HK-2 (cell line): ENCODE measurements at regions not wholly inside any gene's neighbourhood (a gene's known extent, or its start where the extent isn't known, plus 50 kb on each side); places are given as distances from the start of the nearest gene placed in this dataset.

ENCODE experiments used
- DNase-seq: peaks from one replicate; pipeline ENCODE4 v3.0.0-alpha.2; 2018; ENCODE audit not compliant: unreplicated experiment

DNA sequence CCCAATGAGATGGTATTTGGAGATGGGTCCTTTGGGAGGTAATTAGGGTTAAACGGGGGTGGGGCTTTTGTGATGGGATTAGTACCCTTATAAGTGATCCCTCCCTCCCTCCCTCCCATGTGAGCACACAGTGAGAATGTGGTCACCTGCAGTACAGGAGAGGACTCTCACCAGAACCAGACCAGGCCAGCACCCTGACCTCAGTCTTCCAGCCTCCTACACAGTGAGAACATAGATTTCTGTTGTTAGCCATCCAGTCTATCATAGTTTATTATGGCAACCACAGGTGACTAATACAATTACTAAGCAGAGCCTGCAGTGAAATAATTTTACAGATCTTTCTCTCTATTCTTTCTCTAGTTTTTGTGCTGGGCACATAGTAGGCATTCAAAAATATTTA, 137.7 kb upstream of the PKDCC start:
- no peak for DNase-seq

DNA sequence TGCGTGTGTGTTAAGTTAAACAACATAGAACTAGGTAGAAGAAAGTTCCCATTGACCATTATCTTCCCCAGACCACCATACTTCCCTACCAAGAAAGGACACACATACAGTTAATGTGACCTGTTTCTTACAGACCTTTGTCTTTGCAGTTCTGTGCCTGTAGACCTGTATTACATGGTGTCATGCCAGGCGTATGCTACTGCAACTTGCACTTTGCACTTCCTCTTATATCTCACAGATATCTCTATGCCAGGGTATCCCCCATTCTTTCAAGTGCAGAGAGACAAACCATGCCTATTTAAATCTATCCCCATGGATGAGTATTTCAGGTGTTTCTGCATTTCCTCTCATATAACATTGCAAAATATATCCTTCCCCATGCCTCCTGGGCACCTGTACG, 136.8 kb upstream of the PKDCC start:
- no peak for DNase-seq

GRCh38 chr2:41912337-41912736, 135.5 kb upstream of the PKDCC start:
- no peak for DNase-seq

DNA sequence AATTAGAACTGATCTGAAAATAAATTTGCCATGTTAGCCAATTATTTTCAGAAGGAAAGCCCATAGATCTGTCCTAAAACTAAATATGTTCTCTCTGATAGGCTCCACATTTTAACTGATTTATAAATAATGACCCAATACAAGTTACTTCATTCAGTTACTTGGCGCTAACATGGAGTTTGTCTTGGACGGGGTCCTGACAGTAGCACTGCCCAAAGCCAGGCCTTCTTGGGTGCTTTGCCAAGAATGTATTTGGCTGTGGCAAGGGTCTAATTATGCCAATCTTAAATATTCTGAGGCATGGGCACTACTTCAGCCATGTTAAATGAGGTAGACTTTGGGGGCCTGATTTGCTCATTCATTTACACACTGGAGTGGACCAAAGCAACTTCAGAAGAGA, 135.0 kb upstream of the PKDCC start:
- DNase-seq, result no peak

DNA sequence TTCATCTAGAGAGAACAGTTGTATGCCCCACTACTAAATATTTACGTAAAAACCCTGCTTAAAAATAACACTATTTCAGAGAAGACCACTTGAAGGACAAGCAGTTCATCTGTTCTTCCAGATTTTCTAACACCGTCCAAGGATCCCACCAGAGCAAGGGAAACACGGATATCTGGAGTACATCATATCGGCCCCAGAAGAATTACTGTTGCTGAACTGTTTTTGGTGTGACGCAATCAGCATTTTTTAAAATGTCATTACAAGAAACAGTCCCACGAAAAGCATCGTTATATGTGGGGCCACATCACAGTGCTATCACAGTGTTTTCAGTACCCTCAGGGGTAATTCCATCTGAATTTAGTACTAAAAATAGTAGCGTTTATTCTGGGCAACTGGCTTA, 134.5 kb upstream of the PKDCC start:
- no peak for DNase-seq

DNA sequence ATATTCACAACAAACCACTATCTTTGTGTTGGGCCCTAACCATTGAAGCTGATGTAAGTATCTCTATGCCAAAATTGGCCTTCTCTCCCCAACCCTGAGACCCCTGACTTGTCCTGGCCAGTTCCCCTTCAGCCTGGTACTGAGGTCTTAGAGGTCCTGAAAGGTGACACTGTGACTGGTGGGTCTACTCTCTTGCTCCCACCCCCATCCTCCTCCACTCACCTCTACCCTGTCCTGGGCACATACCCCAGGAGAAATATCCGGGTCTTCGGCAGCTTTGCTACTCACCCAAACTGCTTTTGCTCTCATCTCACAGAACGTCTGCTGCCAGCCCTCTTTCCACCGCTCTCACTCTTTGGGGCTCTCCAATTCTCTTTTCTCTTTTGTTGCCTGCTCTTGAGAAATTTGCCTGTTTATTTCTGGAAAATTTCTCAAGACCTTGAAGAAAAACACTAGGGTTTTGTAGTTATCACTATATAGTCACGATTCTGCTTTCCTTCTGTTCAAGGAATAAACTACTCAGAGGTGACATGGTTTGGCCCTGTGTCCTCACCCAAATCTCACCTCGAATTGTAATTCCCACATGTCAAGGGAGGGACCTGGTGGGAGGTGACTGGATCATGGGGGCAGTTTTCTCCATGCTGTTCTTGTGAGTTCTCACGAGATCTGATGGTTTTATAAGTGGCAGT, 133.8 kb upstream of the PKDCC start:
- DNase-seq, result no peak

DNA sequence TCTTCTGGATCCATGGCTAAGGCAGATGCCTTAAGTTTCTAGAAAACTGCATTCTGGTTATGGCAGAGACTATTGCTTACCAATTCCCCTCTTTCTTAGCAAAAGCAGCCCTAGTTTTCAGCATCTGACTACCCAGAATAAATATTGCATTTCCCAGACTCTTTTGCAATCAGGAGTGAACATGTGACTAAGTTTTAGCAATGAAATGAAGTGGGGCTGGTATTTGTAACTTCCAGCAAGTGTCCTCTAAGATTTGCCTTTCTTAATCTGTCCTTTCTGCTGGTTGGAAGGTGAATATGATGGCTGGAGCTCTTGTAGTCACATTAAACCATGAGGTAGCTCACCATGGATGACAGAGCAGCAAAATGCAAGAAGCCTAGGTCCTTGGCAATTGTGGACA, 132.9 kb upstream of the PKDCC start:
- no peak for DNase-seq

GRCh38 chr2:41916177-41916576, 131.6 kb upstream of the PKDCC start:
- no peak for DNase-seq

DNA sequence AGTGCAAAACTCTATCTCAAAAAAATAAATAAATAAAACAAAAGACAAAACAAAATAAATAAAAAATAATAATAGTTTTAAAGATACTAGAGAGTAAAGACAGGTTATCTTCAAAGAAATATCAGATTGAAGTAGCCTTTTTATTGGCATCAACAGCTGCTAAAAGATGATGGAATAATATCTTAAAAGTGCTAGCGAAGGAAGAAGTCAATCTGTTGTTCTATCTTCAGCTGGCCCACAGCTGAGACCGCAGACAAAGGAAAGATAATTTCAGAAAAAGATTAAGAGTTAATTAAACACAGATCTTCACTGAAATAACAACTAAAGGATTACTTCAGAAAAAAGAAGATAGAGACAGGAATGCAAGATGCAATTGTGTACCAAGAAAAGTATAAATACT, 130.2 kb upstream of the PKDCC start:
- no peak for DNase-seq

DNA sequence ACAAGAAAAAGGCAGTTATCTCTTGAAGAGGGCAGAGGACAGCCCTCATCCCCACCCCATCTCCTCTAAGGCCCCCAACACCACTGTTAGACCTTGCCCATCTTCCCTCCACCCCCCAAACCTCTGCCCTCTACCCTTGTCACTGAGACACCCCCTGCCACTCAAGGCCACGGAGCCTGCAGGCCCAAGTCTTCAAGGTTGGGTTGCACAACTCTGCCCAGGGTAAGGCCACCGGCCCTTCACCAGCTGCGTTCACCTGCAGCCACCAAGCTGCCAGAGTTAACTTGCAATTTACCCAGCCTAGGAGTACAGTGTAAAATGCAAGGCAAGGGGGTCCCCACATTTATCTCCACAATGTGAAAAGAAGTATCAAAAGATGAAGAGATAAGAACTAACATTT, 128.7 kb upstream of the PKDCC start:
- no peak for DNase-seq

DNA sequence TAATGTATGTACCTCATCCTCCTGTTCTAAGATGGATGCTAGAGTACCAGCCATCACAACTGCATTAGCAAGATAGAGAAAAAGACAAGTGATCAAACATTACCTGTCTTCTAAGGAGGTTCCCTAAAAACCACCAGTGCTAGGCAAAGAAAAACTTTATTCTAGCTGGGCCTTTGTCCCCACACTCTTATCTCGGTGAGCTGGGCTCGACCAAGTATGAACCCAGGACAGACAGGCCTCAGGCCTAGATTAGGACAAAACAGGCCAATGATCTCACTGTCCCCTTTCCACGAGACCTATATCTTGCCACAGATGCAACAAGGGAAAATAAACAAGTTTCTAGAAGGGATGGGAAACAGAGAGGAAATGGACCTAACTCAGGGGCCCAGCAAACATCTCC, 127.6 kb upstream of the PKDCC start:
- DNase-seq, result no peak

GRCh38 chr2:41920812-41921211, 127.0 kb upstream of the PKDCC start:
- DNase-seq, result no peak

DNA sequence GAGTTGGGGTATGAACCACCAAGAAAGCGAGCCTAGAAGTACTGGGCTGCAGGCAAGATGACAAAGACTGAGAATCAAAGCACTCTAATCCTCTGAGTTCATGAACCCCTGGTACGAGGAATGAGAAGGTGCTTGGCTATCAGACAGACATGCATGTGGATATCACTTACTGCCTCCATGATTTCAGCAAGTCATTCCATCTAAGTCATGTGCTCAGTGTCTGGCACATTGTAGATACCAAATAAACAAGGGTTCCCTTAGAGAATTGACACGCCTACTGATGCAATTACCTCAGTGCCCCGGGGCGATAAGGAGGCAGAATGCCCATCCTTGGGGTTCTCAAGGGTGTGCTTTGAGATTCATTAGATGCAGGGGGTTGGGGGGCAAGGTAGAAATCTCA, 125.6 kb upstream of the PKDCC start:
- DNase-seq, result no peak

- no peak for DNase-seq
These were observed 124.5 kb upstream of the PKDCC start for GRCh38 chr2:41923156-41923786.

DNA sequence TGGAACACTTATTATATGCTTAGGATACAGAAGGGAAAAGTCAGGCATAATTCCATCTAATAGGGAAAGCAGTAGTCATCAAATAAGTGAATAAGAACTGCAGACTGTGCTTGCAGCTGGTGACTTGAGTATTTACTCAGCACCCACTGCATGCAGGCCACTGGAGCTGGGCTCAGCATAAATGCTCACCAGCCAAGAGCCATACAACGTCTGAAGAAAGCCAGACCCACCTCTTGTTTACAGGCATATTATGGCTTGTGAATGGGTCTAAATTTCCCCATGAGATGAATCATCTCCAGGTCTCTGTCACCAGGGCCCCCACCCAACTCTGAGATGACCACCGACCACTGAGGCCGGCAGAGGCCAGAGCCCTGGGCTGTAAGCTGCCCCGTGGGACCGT, 123.8 kb upstream of the PKDCC start:
- no peak for DNase-seq

GRCh38 chr2:41924709-41925408, 123.0 kb upstream of the PKDCC start:
- no peak for DNase-seq

DNA sequence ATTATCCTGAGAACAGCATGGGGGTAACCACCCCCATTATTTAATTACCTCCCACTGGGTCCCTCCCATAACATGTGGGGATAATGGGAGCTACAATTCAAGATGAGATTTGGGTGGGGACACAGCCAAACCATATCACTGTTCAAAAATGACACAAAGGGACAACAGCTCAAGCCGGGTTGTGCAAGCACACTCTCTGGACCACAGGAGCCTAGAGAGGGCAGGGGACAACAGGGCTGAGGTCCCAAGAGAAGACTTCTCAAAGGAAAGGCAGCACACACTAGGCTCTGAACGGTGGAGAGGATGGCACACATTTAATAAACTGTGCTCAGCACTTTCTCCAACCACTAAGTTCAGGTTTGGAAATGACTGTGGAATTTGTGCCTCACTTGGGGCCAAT, 122.1 kb upstream of the PKDCC start:
- DNase-seq, result no peak

DNA sequence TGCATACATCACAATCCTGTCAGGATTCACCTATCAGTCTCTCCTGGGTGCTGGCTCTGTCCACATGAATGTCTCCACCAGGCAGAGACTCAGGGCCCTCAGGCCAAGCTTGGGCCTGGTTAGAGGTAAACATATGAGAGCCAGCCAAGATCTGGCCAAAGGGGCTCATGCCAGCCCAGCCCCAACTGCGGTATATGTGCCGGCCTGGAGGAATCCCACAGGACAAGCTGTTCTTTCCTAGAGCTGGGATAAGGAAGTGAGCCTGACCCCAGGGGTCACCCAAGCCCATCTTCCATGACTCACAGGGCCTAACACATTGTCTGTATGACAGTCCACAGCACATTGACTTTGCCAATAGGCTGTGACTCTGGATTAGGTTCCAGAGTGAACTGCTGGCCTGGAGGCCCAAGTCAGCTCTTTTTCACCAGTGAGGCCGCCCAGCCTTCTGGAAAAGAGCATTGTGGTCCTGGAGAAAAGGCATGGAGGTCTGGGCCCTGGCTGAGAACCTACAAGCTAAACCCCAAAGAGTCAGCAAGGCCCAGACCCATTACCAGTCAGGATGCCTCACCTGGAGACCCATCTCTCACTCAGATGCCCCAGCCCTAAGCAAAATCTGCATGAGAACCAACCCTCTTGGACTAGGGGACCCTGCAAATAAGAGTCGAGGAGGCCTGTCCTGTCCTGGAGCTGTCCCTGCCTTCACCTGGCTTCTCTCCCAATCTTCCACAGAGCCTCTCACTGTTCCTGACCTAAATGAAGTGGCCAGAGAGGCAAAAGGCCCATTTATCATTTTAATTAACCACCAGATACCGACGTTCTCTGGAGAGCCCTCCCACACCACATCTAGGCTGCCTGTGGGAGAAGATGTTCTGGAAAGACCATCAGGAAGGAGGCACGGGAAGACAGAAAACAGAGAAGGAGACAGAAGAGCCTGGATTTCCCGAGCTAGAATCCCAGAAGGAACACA, 120.9 kb upstream of the PKDCC start:
- DNase-seq, result no peak

GRCh38 chr2:41927581-41928264, 120.1 kb upstream of the PKDCC start:
- DNase-seq, result no peak

DNA sequence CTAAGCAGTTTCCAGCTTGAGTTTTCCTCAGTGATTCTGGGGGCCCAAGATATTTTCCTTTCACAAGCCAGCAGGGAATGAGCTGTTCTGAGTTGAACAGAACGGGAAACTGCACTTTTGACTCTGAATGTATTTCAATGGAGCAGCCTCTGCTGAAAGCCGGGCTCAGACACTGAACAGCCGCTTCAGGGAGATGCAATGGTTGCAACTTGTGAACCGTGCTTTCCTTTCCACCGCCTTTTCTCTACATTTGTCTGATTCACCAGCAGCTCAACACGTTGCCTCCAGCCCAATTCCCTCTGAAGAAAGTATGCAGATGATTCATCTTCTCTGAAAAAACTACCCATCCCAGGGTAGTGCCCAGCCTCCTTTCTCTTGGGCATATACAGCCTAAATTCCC, 119.3 kb upstream of the PKDCC start:
- DNase-seq, result peak; percentile 41

DNA sequence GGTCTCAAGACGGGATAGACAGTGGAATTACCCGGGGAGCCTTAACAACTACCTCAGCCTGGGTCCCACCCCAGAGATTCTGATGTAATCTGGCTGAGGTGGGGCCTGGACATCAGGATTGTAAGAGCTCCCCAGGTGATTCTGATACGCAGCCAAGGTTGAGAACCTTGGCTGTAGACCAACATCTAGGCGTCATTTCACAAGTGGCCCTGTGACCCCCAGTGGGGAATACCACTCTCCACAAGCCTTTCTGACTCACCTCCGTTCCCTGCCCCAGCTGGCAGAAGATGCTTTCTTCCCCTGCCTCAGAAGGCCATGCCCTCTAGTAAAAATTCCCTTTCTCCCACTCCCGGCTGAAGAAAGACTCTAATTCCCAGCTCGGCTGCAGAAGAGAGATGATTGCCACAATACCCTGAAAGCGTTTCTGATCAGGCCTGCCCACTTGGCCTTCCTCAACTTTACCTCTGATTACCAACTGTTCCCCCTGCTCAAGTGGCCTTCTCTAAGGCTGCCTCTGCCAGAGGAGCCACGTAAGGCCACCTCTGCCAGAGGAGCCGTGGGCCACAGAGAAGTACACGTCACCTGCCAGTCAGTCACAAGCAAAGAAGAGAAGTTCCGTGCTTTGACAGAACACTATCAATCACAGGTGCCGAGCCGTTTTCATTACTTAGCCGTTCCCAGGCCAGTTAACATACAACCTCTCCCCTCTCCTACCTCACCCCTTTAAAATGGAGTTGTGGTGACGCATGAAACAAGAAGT, 116.8 kb upstream of the PKDCC start:
- DNase-seq, result peak; percentile 42
